Activated CD8-positive, alpha-beta memory T cell treated with anti-CD3 and anti-CD28 coated beads, Interleukin-2, amount 10 ng/mL, durations not matched to agents 7 days and 5 days (primary cell): ENCODE measurements at regions not wholly inside any gene's neighbourhood (a gene's known extent, or its start where the extent isn't known, plus 50 kb on each side); places are given as distances from the start of the nearest gene placed in this dataset.

ENCODE experiments used
- ATAC-seq: fragments of 150-1000 bp; cut with Tn5 transposase; one replicate; pipeline ENCODE4 v1.10.0; 2021; ENCODE audit warnings: moderate library complexity
- CTCF ChIA-PET: fragments of 350-600 bp; sonication (Branson Sonifier 250); formaldehyde crosslinking; loops from one replicate; lab custom pipeline; 2021; ENCODE audit warnings: antibody characterized with exemption; lab: Charles Lee
- DNase-seq: peaks from one replicate; pipeline ENCODE4 v3.0.0-alpha.2; 2020
- H3K27ac Mint-ChIP-seq: one replicate; pipeline ENCODE4 v1.8.0; 2021; ENCODE audit warnings: mild to moderate bottlenecking, mixed read lengths
- H3K27me3 Mint-ChIP-seq: one replicate; pipeline ENCODE4 v1.8.0; 2021; ENCODE audit warnings: mixed read lengths
- H3K36me3 Mint-ChIP-seq: one replicate; pipeline ENCODE4 v1.8.0; 2021; ENCODE audit warnings: mild to moderate bottlenecking, mixed read lengths
- H3K4me1 Mint-ChIP-seq: one replicate; pipeline ENCODE4 v1.8.0; 2021; ENCODE audit warnings: mixed read lengths
- H3K4me3 Mint-ChIP-seq: one replicate; pipeline ENCODE4 v1.8.0; 2021; ENCODE audit warnings: mild to moderate bottlenecking, moderate library complexity, mixed read lengths
- H3K9me3 Mint-ChIP-seq: one replicate; pipeline ENCODE4 v1.8.0; 2022; ENCODE audit warnings: low read depth, mixed read lengths

GRCh38 chr9:38233796-38234355, 158.6 kb upstream of the ALDH1B1 start:
- H3K4me1 Mint-ChIP-seq: no peaks in the 10 kb centered on the region
- CTCF ChIA-PET: no interaction called here
- H3K36me3 Mint-ChIP-seq: no peaks in the 10 kb centered on the region
- H3K4me3 Mint-ChIP-seq: no peak overlapping the region
- peak; percentile 21 for DNase-seq
- ATAC-seq: no peak
- no peak overlapping the region for H3K27ac Mint-ChIP-seq
- H3K9me3 Mint-ChIP-seq: no peaks in the 10 kb centered on the region
- H3K27me3 Mint-ChIP-seq: peaks cover 14% of the 10 kb centered on the region

DNA sequence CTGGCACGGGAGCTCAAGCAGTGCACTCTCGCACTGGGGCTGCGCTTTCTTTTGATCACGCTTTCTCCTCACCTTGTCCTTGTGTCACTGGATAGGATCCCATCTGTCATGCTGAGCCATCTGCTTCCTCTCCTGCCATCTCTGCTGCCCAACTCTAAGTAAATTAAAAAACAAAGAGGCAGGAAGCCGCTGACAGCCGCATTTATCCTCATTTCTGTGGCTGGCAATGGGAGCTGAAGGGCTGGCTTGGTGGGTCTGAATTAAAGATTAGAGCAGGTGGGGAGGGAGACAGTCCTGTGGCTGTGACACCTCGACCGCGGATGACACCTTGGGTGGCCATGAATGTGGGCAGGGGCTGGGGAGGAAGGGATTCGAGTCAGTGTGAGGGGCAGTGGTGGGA, 159.2 kb upstream of the ALDH1B1 start:
- CTCF ChIA-PET: no interaction called here
- Mint-ChIP-seq H3K9me3 (no peaks in the 10 kb centered on the region), H3K4me3 (no peak overlapping the region), H3K27ac (no peak overlapping the region), H3K36me3 (no peaks in the 10 kb centered on the region), H3K27me3 (peaks cover 19% of the 10 kb centered on the region), H3K4me1 (no peaks in the 10 kb centered on the region)
- DNase-seq (no peak), ATAC-seq (no peak)

DNA sequence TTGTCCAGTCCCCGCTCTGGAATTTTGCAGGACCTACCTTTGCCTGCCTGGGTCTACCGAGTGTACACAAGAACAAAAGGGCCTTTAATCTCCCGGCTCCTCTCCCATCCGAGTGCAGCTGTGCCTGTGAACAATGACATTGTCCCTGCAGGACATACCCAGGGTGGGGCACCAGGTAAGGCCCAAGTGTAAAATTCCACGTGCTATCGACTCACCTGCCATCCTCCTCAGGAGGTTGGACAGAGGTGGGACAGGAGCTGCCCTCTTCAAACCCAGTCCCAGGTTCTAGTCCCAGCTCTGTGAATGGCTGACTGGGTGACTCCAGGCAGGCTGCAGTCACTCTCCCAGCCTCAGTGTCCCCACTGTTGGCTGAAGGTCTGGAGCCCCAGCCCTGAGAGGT, 159.6 kb upstream of the ALDH1B1 start:
- peak; percentile 5 for DNase-seq
- H3K27ac Mint-ChIP-seq: no peak overlapping the region
- peaks cover 22% of the 10 kb centered on the region for H3K27me3 Mint-ChIP-seq
- H3K9me3 Mint-ChIP-seq: no peaks in the 10 kb centered on the region
- ATAC-seq: no peak
- H3K4me1 Mint-ChIP-seq: peaks cover under 1% of the 10 kb centered on the region
- CTCF ChIA-PET: no interaction called here
- no peak overlapping the region for H3K4me3 Mint-ChIP-seq
- H3K36me3 Mint-ChIP-seq: no peaks in the 10 kb centered on the region

DNA sequence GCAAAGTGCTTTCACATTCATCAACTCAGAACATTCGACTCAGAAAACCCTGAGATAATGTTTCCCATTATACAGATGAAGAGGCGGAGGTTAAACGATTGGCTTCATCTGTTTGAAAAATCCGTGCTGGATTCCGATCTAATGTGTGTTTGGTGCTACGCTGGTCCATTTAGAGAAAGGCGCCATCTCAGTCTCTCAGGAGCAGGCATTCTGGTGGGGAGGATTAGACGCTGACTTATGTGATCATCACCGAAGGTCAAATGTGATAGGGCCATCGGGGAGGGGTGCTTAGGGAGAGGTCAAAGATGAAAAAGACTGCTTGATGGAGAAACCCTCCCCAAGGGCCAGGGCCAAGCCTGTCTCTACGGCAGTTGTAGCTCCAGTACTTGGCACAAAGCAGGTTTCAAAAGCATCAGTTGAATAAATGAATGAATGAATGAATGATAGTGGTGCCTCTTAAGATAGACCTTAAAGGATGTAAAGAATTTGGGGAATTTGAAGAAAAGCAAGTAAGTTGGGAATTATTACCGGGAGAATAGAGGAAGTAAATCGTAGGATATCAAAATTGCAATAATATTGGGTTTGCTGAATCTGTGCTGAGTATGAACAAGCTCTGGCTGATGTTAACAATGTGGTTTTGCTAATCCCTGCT, 160.6 kb upstream of the SHB start:
- Mint-ChIP-seq H3K4me1 (peaks cover 13% of the 10 kb centered on the region), H3K27ac (no peak overlapping the region), H3K36me3 (no peaks in the 10 kb centered on the region), H3K4me3 (no peak overlapping the region), H3K27me3 (peaks cover 43% of the 10 kb centered on the region), H3K9me3 (no peaks in the 10 kb centered on the region)
- ATAC-seq (no peak), DNase-seq (peak; percentile 28)
- CTCF ChIA-PET: no interaction called here

GRCh38 chr9:38229104-38229500, 160.1 kb upstream of the SHB start:
- no peaks in the 10 kb centered on the region for H3K9me3 Mint-ChIP-seq
- H3K27me3 Mint-ChIP-seq: peaks cover 45% of the 10 kb centered on the region
- CTCF ChIA-PET: no interaction called here

DNA sequence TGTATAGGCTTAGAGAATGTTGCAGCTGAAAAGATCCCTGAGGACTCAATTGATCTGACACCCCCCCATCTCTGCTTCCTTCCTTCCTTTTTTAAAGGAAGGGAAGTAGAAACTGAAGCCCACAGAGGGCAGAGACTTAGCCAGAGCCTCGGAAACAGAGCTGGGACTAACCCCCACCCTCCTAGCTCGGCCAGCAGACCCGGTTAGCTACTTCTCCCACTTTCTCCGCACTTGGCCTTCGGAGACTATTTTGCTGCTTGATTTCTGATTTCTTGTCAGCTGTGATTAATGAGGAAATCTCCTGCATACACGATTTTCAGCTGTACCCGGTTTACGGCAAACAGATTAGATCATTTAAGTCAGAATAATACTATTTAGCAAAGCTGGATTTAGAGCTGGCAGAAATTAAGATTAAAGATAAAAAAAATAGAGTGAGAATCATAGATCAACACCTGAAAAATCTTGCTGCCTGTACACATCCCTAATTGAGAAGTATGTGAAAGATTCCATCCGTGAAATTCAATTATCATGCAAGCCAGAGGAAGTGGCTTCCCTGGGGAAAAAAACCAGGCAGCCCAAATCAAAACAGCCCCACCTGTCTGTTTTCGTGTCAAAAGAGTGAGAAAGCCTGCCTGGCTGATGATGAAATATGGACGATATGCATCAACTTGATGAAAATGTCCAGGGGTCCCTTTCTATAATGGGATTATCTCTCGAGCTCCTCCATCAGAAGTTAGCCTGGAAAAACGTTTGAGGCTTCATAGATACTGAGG, 159.5 kb upstream of the SHB start:
- DNase-seq (peak; percentile 11), ATAC-seq (no peak)
- Mint-ChIP-seq H3K27ac (no peak overlapping the region), H3K4me3 (no peak overlapping the region), H3K4me1 (peaks cover 13% of the 10 kb centered on the region), H3K27me3 (peaks cover 42% of the 10 kb centered on the region), H3K36me3 (no peaks in the 10 kb centered on the region), H3K9me3 (no peaks in the 10 kb centered on the region)
- CTCF ChIA-PET: no interaction called here

More at GRCh38 chr9:38229104-38229500, 160.1 kb upstream of the SHB start:
- Mint-ChIP-seq H3K27ac (no peak overlapping the region), H3K4me1 (peaks cover 13% of the 10 kb centered on the region), H3K4me3 (no peak overlapping the region), H3K36me3 (no peaks in the 10 kb centered on the region)
- DNase-seq (peak; percentile 29), ATAC-seq (no peak)

GRCh38 chr9:38227656-38228055, 158.6 kb upstream of the SHB start:
- Mint-ChIP-seq H3K4me1 (peaks cover 13% of the 10 kb centered on the region), H3K27ac (no peak overlapping the region), H3K27me3 (peaks cover 46% of the 10 kb centered on the region), H3K36me3 (no peaks in the 10 kb centered on the region), H3K9me3 (no peaks in the 10 kb centered on the region), H3K4me3 (no peak overlapping the region)
- ATAC-seq: peak; percentile 23
- CTCF ChIA-PET: no interaction called here
- peak; percentile 40 for DNase-seq

GRCh38 chr9:38227061-38227540, 158.1 kb upstream of the SHB start:
- Mint-ChIP-seq H3K27ac (no peak overlapping the region), H3K36me3 (no peaks in the 10 kb centered on the region), H3K4me1 (peaks cover 13% of the 10 kb centered on the region), H3K9me3 (no peaks in the 10 kb centered on the region), H3K4me3 (no peak overlapping the region), H3K27me3 (peaks cover 49% of the 10 kb centered on the region)
- CTCF ChIA-PET: no interaction called here
- peak; percentile 58 for DNase-seq
- ATAC-seq: peak; percentile 47

DNA sequence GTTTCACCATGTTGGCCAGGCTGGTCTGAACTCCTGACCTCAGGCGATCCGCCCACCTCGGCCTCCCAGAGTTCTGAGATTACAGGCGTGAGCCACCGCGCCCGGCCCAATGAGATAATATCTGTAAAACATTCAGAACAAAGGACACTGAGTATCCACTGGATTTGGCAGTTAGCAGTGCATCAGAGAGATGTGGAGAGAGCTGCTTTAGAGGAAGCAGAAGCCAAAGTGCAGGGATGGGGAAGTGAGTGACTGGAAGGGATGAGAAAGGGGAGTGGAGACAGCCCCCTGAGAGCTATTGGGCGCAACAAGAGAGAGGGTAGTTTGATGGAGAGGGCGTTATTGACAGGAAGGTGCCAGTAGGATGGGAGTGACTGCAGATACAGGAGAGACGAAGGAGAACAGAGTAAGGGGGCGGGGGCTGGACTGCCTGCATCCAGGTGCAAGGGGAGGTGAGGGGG, 157.5 kb upstream of the SHB start:
- Mint-ChIP-seq H3K4me3 (no peak overlapping the region), H3K27me3 (peaks cover 49% of the 10 kb centered on the region), H3K36me3 (no peaks in the 10 kb centered on the region), H3K4me1 (peaks cover 13% of the 10 kb centered on the region), H3K9me3 (no peaks in the 10 kb centered on the region), H3K27ac (no peak overlapping the region)
- CTCF ChIA-PET: no interaction called here
- DNase-seq: no peak
- no peak for ATAC-seq

DNA sequence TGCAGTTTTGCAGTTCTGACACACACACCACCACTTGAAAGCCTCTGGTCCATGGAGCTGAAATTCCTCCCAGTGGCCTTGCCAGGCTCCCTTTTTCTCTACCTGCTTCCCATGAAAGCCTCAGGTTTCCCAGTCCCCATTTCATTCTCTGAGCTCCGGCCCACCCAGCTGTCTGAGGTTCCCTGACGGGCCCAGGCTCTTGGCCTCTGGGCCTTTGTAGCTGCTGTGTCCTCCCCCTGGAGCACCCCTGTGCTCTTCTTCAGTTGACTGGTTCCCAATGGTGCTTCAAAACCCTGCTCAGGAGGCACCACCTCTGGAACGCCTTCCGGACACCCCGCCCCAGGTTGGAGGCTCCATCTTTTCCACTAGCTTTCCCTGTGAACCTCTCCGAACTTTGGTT, 155.9 kb upstream of the SHB start:
- no peaks in the 10 kb centered on the region for H3K9me3 Mint-ChIP-seq
- H3K4me3 Mint-ChIP-seq: no peak overlapping the region
- ATAC-seq (no peak), DNase-seq (no peak)
- peaks cover 13% of the 10 kb centered on the region for H3K4me1 Mint-ChIP-seq
- H3K27ac Mint-ChIP-seq: no peak overlapping the region
- peaks cover 49% of the 10 kb centered on the region for H3K27me3 Mint-ChIP-seq
- CTCF ChIA-PET: no interaction called here
- no peaks in the 10 kb centered on the region for H3K36me3 Mint-ChIP-seq

DNA sequence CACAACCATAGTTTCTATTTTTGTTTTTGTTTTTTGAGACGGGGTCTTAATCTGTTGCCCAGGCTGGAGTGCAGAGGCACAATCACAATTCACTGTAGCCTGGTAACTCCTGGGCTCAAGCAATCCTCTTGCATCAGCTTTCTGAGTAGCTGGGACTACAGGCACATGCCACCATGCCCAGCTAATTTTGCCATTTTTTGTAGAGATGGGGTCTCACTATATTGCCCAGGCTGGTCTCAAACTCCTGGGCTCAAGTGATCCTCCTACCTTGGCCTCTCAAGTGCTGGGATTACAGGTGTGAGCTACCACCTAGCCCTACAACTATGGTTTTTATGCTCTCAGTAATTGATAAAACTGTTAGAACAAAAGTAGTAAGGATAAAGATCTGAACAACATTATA, 147.5 kb upstream of the SHB start:
- Mint-ChIP-seq H3K36me3 (no peaks in the 10 kb centered on the region), H3K9me3 (no peaks in the 10 kb centered on the region), H3K27me3 (peaks cover 30% of the 10 kb centered on the region), H3K4me1 (no peaks in the 10 kb centered on the region), H3K4me3 (no peak overlapping the region), H3K27ac (no peak overlapping the region)
- ATAC-seq (no peak), DNase-seq (peak; percentile 11)
- CTCF ChIA-PET: no interaction called here

GRCh38 chr9:38215465-38215864, 146.4 kb upstream of the SHB start:
- H3K4me1 Mint-ChIP-seq: no peaks in the 10 kb centered on the region
- no peak for DNase-seq
- no peaks in the 10 kb centered on the region for H3K9me3 Mint-ChIP-seq
- no peak overlapping the region for H3K4me3 Mint-ChIP-seq
- H3K36me3 Mint-ChIP-seq: no peaks in the 10 kb centered on the region
- peaks cover 30% of the 10 kb centered on the region for H3K27me3 Mint-ChIP-seq
- no peak overlapping the region for H3K27ac Mint-ChIP-seq
- CTCF ChIA-PET: no interaction called here
- no peak for ATAC-seq

- ATAC-seq (no peak), DNase-seq (no peak)
- no peaks in the 10 kb centered on the region for H3K36me3 Mint-ChIP-seq
- CTCF ChIA-PET: no interaction called here
- H3K27ac Mint-ChIP-seq: no peak overlapping the region
- peaks cover 28% of the 10 kb centered on the region for H3K27me3 Mint-ChIP-seq
- H3K4me1 Mint-ChIP-seq: no peaks in the 10 kb centered on the region
- no peak overlapping the region for H3K4me3 Mint-ChIP-seq
- H3K9me3 Mint-ChIP-seq: no peaks in the 10 kb centered on the region
These were observed 145.4 kb upstream of the SHB start for GRCh38 chr9:38214432-38214831.
